ENCODE measurements at regions not wholly inside any gene's neighbourhood (a gene's known extent, or its start where the extent isn't known, plus 50 kb on each side); places are given as distances from the start of the nearest gene placed in this dataset.

DNA sequence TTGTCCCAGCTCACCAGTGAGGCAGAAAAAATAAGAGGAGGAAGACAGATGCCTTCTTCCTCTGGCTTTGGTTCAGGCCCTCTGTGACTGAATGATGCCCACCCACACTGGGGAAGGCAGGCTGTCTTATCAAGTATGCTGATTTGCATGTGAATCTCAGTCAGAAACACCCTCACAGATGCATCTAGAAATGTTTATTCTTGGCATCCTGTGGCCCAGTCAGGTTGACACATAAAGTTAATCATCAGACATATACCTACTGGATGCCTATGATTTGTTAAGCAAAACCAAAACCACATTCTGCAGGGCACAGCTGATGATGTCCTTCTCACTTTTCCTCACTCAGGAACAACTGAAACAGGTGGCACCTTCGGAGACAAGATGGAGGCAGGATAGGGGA lies 243.4 kb upstream of the KCNN2 start:
- no peak for ATAC-seq
- TF ChIP-seq ZNF70 (CRISPR knock-in tag; IDR thresholded peaks at IDR 0.05) (no peak), CSRNP3 (CRISPR knock-in tag; IDR thresholded peaks at IDR 0.05) (no peak), ISL1 (CRISPR knock-in tag; IDR thresholded peaks at IDR 0.05) (no peak), PATZ1 (CRISPR knock-in tag; IDR thresholded peaks at IDR 0.05; ENCODE audit: borderline replicate concordance) (no peak), ZNF8 (CRISPR knock-in tag; IDR thresholded peaks at IDR 0.05) (no peak), ARNTL (CRISPR knock-in tag; IDR thresholded peaks at IDR 0.05; ENCODE audit: borderline replicate concordance, low read depth) (no peak), ZFP3 (CRISPR knock-in tag; IDR thresholded peaks at IDR 0.05) (no peak), ZFP30 (CRISPR knock-in tag; IDR thresholded peaks at IDR 0.05) (no peak), PPARA (CRISPR knock-in tag; IDR thresholded peaks at IDR 0.05; ENCODE audit: borderline replicate concordance) (no peak), OSR1 (CRISPR knock-in tag; IDR thresholded peaks at IDR 0.05) (no peak), GLIS3 (CRISPR knock-in tag; IDR thresholded peaks at IDR 0.05) (no peak), ZNF565 (CRISPR knock-in tag; conservative IDR thresholded peaks at IDR 0.05; ENCODE audit: low read depth) (no peak), CREB5 (CRISPR knock-in tag; IDR thresholded peaks at IDR 0.05; ENCODE audit: low read depth) (no peak), CSDC2 (CRISPR knock-in tag; IDR thresholded peaks at IDR 0.05) (no peak)

GRCh38 chr5:114120166-114120565 lies 241.7 kb upstream of the KCNN2 start:
- ATAC-seq = no peak
- TF ChIP-seq ZFP30 (CRISPR knock-in tag; IDR thresholded peaks at IDR 0.05) (no peak), TCF4 (CRISPR knock-in tag; IDR thresholded peaks at IDR 0.05; ENCODE audit: borderline replicate concordance) (no peak), CREB5 (CRISPR knock-in tag; IDR thresholded peaks at IDR 0.05; ENCODE audit: low read depth) (no peak), TOX (CRISPR knock-in tag; IDR thresholded peaks at IDR 0.05; ENCODE audit: borderline replicate concordance) (no peak), ARNTL (CRISPR knock-in tag; IDR thresholded peaks at IDR 0.05; ENCODE audit: borderline replicate concordance, low read depth) (no peak), BACH2 (CRISPR knock-in tag; IDR thresholded peaks at IDR 0.05; ENCODE audit: borderline replicate concordance) (no peak), ESRRG (CRISPR knock-in tag; IDR thresholded peaks at IDR 0.05) (no peak), ZNF565 (CRISPR knock-in tag; conservative IDR thresholded peaks at IDR 0.05; ENCODE audit: low read depth) (no peak), ZNF70 (CRISPR knock-in tag; IDR thresholded peaks at IDR 0.05) (no peak), OSR1 (CRISPR knock-in tag; IDR thresholded peaks at IDR 0.05) (no peak), ZFP3 (CRISPR knock-in tag; IDR thresholded peaks at IDR 0.05) (no peak), GLIS3 (CRISPR knock-in tag; IDR thresholded peaks at IDR 0.05) (no peak), PATZ1 (CRISPR knock-in tag; IDR thresholded peaks at IDR 0.05; ENCODE audit: borderline replicate concordance) (no peak), TSHZ2 (CRISPR knock-in tag; IDR thresholded peaks at IDR 0.05) (no peak), SNAI2 (CRISPR knock-in tag; IDR thresholded peaks at IDR 0.05) (no peak)

All from SK-N-SH treated with all-trans-retinoic acid at 6 μM for 48 hours (cell line).